H1 (cell line): ENCODE measurements at regions not wholly inside any gene's neighbourhood (a gene's known extent, or its start where the extent isn't known, plus 50 kb on each side); places are given as distances from the start of the nearest gene placed in this dataset.

Source experiments
- CHD7 ChIP-seq: fragments of 300-600 bp; sonication (generic); IDR thresholded peaks from 2 replicates; pipeline ENCODE4 v1.7.1; 2012; ENCODE audit warnings: low read length, moderate library complexity, mild to moderate bottlenecking, inconsistent platforms; ENCODE audit not compliant: insufficient replicate concordance
- KDM4A ChIP-seq: IDR thresholded peaks from one replicate; pipeline ENCODE4 v1.7.1; 2012; ENCODE audit warnings: low read depth, mild to moderate bottlenecking, moderate library complexity, low read length, inconsistent platforms; ENCODE audit not compliant: severe bottlenecking
- SP1 ChIP-seq: IDR thresholded peaks from 2 replicates; pipeline ENCODE4 v1.6.1; 2011; ENCODE audit warnings: low read depth, low read length
- SP4 ChIP-seq: IDR thresholded peaks from 2 replicates; pipeline ENCODE4 v1.6.1; 2012; ENCODE audit warnings: low read length, inconsistent platforms

GRCh38 chr2:52558265-52558664 lies 1209.3 kb upstream of the CHAC2 start (continued):
- TF ChIP-seq CHD7 (peak; percentile 50), SP1 (peak; percentile 21; the same call in 1 of the 2 replicates), SP4 (no peak), KDM4A (no peak)
